Left renal pelvis (tissue), 4 donors: ENCODE measurements at regions not wholly inside any gene's neighbourhood (a gene's known extent, or its start where the extent isn't known, plus 50 kb on each side); places are given as distances from the start of the nearest gene placed in this dataset.
"Not testable (repeated sequence)": the region's sequence is repeated elsewhere in the genome, so short reads cannot be mapped to it uniquely, and the experiment has no call there.

Experiments
- DNase-seq, 4 donors: peaks; one replicate each; pipeline ENCODE4 v3.0.0-alpha.2; 2013; ENCODE audit warnings: low read depth in 4 of 4, low spot score in 3 of 4

DNA sequence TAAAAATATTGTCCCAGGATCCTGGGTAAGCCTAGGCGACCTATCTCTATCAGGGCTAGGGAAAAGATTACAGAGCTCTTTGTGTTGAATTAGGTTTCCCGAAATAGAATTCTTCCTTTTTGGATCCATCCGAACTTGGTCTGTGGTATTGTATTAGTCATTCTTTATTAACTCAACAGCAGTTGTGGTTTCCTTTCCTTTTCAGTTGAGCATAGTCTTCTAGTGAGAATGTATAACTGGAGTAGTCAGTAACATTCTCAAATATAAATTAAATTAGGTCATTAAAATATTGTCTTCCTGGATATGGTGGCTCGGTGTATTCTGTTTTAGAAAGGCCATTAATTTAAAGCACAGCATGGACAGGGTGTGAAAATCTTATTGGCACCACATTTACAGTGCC is 520.4 kb downstream of the NLGN4X start:
- no peak for DNase-seq

DNA sequence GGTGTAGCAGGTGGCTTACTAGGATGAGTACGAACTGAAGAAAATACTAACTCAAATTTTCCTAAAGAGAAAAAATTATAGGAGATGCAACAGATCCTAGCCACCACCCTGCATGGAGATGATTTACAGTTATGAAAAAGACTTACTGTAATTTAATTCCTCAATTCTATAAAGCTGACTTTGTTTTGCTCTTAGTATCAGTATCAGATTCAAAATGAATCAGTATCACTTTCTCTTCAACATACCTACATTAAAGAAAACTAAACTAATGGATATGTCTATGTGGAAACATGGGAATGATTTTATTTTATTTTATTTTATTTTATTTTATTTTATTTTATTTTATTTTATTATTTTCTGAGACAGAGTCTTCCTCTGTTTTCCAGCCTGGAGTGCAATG is 525.8 kb downstream of the NLGN4X start:
- DNase-seq: no peak

DNA sequence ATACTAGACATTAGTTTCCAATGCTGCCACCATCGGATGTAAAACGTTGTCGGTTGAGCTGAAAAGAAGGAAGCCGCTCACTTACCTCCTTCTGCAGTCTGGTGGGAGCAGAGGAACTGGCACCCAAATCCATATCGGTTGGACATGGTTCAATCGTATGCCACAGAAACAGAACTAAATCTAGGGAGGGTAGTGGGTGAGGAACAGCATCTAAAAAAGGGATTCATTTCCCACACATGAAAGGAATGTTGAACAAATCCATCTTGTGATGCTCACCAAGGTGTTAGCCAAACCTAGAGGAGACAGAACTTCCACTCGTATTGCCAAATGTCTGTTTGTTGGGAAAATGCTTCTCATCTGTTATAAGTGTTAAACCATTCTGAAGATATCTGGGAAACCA is 532.7 kb downstream of the NLGN4X start:
- no peak for DNase-seq

DNA sequence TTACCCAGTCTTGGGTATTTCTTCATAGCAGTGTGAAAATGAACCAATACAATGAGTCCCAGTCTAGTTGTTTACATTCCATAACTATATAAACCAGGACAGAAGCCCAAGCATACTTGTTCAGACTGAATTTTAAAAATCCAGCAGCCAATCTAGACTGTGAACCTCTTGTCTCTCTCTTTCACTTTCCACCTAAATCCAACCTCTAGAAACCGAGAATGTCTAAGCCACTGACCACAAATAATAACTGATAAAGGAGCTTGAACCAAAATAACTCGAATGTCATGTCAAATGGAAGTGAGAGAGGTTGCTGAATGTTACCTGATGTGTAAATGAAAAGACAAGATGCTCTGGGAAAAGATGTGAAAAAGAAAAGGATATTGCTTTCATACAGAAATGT is 544.7 kb downstream of the NLGN4X start:
- DNase-seq: no peak

DNA sequence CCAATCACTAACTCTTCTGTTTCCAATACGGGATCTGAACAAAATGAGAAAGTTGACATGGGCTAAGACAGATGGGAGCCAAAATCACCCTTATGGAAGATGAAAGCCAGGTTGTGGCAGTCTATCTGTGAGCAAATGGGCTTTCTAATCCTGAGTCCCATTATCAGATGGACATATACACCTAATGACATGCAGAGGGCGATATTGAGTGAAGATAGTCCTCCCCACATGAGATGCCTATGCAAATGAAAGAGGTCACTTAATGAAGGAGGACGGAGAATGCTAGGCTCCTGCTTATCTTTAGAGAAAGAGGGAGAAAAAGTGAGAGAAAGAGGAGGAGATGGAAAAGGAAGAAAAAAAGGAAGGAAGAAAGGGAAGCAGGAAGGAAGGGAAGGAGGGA is 547.5 kb downstream of the NLGN4X start:
- DNase-seq: no peak

DNA sequence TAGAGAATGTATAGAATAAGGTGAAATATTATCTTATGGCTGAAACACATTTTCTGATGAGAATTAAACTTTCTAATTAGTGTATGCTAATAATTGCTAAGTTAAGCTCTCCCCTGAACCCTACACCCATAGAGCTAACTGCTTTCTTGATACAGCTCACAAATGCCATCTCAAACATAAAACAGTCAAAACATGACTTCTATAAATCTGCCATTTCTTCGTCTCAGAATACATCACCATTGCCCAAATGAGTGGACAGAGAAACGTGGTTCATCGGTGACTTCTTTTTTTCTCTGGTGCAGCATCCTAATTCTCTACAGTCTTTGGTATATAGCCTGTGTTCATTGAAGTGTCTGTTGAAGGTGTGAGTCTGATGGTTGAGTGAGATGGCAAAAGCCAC is 554.6 kb downstream of the NLGN4X start:
- DNase-seq: no peak

DNA sequence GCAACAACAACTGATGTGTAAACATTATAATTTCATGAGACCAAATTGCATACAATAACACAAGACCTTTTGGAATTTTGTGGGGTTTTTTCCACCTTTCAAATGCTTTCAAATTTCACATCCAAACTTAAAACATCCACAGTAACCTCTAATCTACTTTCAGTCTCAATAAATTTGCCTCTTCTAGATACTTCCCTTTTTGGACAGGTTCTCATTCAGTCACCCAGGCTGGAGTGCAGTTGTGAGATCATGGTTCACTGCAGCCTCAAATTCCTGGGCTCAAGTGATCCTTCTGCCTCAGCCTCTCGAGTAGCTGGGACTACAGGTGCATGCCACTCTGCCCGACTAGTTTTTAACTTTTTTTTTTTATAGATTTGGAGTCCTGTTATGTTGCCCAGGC is 556.6 kb downstream of the NLGN4X start:
- no peak for DNase-seq

DNA sequence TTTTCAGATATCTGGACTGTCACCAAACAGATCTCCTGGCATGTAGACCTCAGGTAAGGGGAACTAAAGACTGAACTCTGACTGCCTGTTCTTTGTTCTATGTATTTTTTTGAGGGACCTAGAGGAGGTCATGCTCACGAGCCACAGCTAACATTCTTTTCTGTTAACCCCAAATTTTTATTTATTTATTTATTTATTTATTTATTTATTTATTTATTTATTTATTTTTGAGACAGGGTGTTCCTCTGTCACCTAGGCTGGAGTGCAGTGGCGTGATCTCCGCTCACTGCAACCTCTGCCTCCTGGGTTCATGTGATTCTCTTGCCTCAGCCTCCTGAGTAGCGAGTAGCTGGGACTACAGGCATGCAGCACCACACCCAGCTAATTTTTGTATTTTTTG is 562.0 kb downstream of the NLGN4X start:
- DNase-seq: not testable (repeated sequence)

DNA sequence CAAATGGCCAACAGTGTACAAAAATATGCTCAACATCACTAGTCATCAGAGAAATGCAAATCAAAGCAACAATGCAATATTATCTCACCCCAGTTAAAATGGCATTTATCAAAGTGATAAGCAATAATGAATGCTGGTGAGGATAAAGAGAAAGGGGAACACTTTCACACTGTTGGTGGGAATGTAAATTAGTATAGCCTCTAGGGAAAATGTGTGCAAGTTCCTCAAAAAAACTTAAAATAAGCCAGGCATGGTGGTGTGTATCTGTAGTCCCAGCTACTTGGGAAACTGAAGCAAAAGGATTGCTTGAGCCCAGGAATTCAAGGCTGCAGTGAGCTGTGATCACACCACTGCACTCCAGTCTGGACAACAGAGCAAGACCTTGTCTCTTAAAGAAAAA is 572.1 kb downstream of the NLGN4X start:
- DNase-seq: no peak

DNA sequence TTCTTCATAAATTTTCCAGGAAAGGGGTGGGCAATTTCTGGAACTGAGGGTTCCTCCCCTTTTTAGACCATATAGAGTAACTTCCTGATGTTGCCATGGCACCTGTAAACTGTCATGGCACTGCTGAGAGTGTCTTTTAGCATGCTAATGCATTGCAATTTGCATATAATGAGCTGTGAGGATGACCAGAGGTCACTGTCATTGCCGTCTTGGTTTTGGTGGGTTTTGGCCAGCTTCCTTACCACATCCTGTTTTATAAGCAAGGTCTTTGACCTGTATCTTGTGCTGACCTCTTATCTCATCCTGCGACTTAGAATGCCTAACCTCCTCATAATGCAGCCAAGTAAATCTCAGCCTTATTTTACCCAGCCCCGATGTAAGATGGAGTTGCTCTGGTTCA is 577.8 kb downstream of the NLGN4X start:
- no peak for DNase-seq

DNA sequence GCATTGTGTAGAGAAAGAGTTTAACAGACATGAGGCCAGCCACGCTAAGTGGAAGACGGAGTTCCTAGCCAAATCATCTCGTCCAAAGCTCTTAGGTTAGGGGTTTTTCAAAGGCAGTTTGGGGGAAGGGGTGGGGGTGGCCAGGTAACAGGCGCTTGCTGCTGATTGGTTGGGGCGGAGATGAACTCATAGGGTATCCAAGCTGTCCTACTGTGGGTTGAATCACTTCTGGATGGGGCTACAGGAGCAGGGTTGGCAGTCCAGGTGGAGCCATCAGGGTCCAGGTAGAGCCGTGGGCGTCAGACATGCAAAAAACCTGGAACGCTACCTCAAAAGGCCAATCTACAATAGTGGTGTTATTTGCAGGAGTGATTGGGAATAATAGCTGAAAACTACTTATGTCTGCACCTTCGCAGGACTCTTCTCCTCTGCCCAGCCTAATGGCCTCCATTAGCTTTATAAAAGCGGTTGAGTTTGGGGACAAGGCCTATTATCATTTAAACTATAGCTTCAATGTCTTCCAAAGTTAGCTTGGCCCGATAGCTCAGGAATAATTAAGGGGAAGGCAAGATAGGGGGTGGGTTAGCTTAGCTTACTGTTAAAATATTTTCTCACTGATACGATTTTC is 579.6 kb downstream of the NLGN4X start:
- DNase-seq: no peak

DNA sequence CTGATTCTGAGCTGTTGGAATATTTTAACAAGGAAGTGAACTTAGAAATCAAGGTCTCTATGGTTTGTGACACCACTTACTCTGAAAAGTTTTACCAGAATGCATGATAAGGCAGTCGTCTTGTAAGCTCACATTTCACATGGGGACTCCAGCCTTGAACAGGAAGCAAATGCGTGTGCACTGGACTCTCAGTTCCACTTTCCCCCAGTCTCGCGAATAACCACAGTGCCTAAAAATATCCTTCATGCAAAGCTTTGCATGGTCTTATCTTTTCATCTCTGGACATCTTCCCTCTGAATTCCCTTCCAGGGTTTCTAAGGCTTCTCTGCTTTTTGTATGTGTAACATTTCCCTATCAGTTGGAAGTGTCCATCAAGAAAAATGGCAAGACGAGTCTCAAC is 581.8 kb downstream of the NLGN4X start:
- DNase-seq: no peak

DNA sequence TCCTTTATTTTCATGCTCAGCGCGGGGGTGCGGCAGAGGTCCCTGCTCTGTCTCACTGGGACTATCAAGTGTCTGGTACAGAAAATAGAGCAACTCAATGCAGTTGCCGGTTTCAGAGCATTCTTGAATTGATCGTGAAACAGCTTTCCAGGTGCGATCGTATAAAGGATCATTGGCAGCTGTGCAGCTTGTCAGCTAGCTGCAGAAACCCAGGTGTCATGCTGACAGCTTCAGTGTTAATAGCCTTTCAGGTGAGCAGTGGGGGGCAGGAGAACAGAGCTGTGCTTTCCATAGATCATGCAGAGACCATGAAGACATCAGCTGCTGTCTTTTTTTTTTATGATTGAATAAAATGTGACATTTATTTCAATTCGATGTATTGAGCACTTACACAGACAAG is 583.9 kb downstream of the NLGN4X start:
- no peak for DNase-seq

DNA sequence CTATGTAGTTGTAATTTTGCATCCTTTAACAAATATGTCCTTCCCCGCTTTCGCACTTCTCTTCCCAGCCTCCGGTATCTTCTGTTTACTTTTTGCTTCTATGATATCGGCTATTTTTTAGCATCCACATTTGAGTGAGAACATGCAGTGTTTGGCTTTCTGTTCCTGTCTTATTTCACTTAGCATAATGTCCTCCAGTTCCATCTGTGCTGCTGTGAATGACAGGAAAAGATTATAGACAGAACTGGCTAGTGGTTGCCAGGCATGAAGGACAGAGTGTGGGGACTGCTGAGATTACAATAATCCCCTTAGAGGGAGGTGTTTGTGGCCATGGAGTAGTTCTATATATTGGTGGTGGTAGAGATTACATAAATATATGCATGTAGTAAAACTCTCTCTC is 588.6 kb downstream of the NLGN4X start:
- DNase-seq: no peak

DNA sequence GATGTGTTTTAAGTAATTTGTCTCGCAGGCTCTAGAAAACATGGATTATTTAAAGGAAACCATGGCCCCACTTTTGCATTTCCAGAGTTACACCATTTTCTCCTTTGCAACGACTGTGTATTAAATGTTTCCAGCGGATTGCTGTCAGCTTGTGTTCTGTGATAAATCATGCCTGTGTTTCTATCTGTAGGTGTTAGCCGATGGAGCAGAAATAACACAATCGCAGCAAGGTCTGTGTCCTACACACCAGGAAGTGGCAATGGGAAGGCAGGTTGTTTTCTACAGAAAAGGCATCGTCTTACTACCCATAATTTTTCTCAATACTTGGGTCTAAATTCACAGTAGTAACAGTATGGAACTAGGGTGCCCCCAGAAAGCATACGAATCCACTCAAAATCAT is 590.1 kb downstream of the NLGN4X start:
- DNase-seq: no peak

DNA sequence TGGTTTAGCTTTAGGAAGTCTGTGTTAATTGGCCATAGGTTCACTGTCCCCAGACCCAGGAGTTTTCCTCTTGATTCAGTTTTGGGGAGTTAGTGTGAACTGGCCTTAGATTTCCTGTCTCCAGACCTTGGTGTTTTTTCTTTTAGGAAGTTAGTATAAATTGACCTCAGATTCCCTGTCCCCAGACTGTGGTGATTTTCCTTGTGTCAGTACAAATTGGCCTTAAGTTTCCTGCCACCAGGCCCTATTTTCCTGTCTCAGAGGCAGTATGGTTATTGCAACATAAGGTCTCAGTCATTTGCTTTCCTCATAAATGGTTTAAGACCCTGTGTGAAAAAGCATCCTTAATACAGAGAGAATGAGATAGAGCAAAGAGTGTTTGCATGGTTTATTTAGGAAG is 595.8 kb downstream of the NLGN4X start:
- DNase-seq: no peak

DNA sequence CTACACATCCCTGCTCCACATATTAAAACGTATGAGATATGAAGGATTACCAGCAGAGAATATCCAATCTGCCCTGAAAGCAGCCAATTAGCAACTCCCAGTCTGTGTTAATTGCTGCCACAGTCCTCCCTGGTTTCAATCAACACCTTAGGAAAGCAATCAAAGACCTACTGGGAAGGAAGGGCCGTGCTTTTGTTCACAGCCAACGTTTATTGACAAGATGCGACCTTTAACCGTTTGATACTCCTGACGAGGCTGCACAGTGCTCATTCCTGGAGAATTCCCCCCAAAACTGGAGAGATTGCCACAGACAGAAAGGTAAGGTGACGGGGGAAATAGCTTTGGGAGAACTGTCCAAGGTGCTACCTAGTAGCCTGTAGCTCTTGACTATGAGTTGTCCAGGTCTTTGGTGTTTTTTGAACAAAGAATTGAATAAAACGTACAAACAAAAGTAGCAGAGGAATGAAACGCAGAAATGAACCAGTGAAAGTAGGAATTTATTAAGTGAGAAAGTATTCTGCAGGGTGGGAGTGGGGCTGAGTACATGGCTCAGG is 596.5 kb downstream of the NLGN4X start:
- no peak for DNase-seq

DNA sequence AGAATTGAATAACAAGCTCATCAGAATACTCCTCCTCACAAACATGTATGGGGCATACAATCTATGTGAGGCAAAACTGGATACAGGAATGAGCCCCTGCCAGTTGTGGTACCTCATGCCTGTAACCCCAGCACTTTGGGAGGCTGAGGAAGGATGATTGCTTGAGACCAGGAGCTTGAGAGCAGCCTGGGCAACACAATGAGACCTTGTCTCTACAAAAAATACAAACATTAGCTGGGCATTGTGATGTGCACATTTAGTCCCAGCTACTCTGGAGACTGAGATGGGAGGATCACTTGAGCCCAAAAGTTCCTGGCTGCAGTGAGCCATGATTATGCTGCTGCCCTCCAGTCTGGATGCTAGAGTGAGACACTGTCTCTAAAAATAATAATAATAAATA is 611.0 kb downstream of the NLGN4X start:
- DNase-seq: no peak

DNA sequence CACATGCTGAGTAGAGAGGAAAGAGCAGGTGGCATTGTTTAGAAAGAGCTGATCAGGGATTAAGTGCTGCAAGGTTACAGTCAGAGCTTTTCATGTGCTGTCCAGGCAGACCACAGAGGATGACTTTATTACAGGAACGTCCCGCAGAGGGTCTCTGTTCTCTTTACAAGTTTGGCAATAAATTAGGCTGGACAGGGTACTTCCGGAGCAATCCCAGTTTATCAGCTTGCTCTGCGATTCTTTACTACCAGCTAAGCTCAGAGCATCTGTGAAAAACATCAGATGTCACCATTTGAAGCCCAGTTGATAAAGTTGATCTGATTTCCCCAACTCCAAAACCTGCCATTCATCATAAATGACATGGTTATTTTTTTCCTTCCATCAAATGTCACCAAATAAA is 633.1 kb downstream of the NLGN4X start:
- no peak for DNase-seq

DNA sequence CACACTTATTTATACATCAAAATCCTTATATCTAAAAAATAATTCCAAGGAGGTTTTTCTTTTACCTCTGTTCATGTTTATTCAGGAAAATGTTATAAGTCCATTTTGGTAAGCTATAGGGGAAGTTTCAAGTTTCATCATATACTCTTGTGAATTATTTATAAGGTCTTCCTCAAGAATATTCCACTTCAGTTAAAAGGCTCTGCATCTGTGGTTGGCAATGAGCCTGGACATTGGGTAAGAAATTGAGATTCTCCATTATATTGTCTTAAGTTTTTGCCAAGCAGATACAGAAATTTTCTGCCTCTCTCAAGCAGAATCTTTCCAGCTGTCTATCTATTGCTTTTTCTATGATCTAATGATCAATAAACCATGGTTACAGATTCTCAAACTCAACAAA is 641.9 kb downstream of the NLGN4X start:
- DNase-seq: no peak

DNA sequence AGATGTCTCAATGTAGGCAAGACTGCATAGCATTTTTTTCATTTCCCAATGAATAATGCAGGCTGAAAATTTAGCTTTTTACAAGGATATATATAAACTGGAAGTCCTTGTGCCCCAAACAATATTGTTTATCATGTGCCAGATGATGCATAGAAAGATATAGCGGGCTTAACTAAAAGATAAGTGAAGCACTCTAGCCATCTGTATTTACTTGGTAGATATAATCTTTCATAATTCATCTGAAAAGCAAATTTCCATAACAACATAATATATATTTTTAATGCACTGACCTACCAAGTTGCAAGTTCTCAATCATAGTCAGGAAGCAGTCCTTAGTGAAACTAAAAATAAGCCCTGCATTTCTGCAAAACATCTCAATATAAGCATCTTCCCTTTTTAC is 653.3 kb downstream of the NLGN4X start:
- DNase-seq: no peak

DNA sequence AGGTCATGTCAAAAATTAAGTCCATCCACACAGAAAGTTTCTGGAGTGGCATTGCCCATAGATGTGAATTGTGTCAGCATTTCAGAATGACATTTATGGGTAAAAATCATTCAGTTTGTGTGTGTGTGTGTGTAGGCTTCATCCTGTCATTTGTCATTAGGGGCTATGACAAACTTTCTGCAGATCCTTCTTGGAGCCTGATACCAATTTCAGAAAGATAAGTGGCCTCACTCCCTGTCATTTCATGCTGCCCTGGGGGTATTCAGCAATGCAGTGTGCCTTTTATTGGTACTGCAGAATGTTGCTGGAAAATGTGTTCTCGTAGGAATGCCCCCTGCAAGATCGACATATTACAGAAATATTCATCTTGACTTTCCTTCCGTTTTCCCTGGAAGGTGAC is 659.7 kb downstream of the NLGN4X start:
- DNase-seq: no peak

DNA sequence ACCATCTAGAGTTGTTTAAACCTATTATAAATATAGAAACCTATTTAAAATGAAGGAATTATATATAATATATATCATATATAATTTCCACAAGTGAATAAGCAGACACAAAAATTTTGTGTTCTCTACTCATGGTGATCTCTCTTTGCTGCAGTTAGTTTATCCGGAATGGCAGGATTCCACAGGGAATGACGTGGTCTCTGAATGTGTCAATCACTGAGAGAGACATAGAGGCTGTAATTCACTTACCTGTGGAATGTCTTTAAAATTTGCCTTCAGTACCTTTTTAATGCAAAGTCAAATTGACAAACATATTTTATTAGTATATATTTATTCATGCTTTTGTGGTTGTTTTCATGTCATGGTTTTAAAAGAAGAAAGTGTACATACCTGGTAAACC is 669.3 kb downstream of the NLGN4X start:
- DNase-seq: no peak
